HG03354 (cell line): ENCODE measurements at regions not wholly inside any gene's neighbourhood (a gene's known extent, or its start where the extent isn't known, plus 50 kb on each side); places are given as distances from the start of the nearest gene placed in this dataset.

ENCODE experiments used
- ATAC-seq: cut with Tn5 transposase; IDR thresholded peaks from one replicate; pipeline ENCODE4 v1.9.1; 2021; ENCODE audit warnings: mild to moderate bottlenecking; ENCODE audit not compliant: unreplicated experiment, poor library complexity, severe bottlenecking

- no peak for ATAC-seq
Observed at GRCh38 chr2:67649331-67650261, 252.5 kb downstream of the ETAA1 start.

- no peak for ATAC-seq
Observed at GRCh38 chr2:67650291-67651133, 253.4 kb downstream of the ETAA1 start.

- ATAC-seq, result no peak
Observed at GRCh38 chr2:67651565-67651964, 254.4 kb downstream of the ETAA1 start.

GRCh38 chr2:67652679-67653078 is 255.5 kb downstream of the ETAA1 start:
- ATAC-seq, result peak; percentile 64

- ATAC-seq, result no peak
Observed at GRCh38 chr2:67656875-67657274, 259.7 kb downstream of the ETAA1 start.

- ATAC-seq, result no peak
Observed at GRCh38 chr2:67658820-67659219, 261.7 kb downstream of the ETAA1 start.

GRCh38 chr2:67660015-67660602 is 263.0 kb downstream of the ETAA1 start:
- ATAC-seq, result no peak

- ATAC-seq, result no peak
Observed at GRCh38 chr2:67660871-67661270, 263.7 kb downstream of the ETAA1 start.

GRCh38 chr2:67662222-67662621 is 265.1 kb downstream of the ETAA1 start:
- no peak for ATAC-seq

- ATAC-seq, result no peak
Observed at GRCh38 chr2:67663776-67664175, 266.6 kb downstream of the ETAA1 start.

- ATAC-seq, result no peak
Observed at GRCh38 chr2:67666386-67667053, 269.4 kb downstream of the ETAA1 start.

GRCh38 chr2:67667054-67667908 is 270.1 kb downstream of the ETAA1 start:
- ATAC-seq, result no peak

GRCh38 chr2:67668538-67668937 is 271.4 kb downstream of the ETAA1 start:
- ATAC-seq, result no peak

- ATAC-seq, result no peak
Observed at GRCh38 chr2:67669168-67669567, 272.0 kb downstream of the ETAA1 start.

- ATAC-seq, result no peak
Observed at GRCh38 chr2:67669766-67670165, 272.6 kb downstream of the ETAA1 start.

GRCh38 chr2:67670747-67671183 is 273.6 kb downstream of the ETAA1 start:
- no peak for ATAC-seq

- ATAC-seq, result no peak
Observed at GRCh38 chr2:67671464-67672450, 274.6 kb downstream of the ETAA1 start.

GRCh38 chr2:67674668-67675067 is 277.5 kb downstream of the ETAA1 start:
- ATAC-seq, result no peak
